IMR-90 (cell line): ENCODE measurements at regions not wholly inside any gene's neighbourhood (a gene's known extent, or its start where the extent isn't known, plus 50 kb on each side); places are given as distances from the start of the nearest gene placed in this dataset.

Experiments used
- ATAC-seq: fragments of 200-7000 bp; cut with Tn5 transposase; 2 replicates; pipeline ENCODE4 v1.9.1; 2020; ENCODE audit warnings: low read depth, mild to moderate bottlenecking, moderate library complexity
- BruUV-seq: library from RNA; stranded (reverse); fragments of 400-500 nt; replicated peaks from 2 replicates; lab custom pipeline; 2021; lab: Mats Ljungman, UMichigan
- CTCF ChIA-PET: fragments of 300-600 bp; formaldehyde crosslinking; extraction: SDS; loops from one replicate; lab custom pipeline; 2021; ENCODE audit warnings: antibody characterized with exemption; lab: Yijun Ruan, JAX
- POLR2A ChIA-PET: fragments of 300-600 bp; sonication (Branson Sonifier 250); formaldehyde crosslinking; loops from one replicate; lab custom pipeline; 2022; ENCODE audit warnings: antibody characterized with exemption; ENCODE audit not compliant: unreplicated experiment; lab: Charles Lee
- DNase-seq: peaks from one replicate; pipeline ENCODE4 v3.0.0; 2013
- H2AFZ ChIP-seq: replicated peaks from 2 replicates; pipeline ENCODE3; 2013; ENCODE audit warnings: low read length, mild to moderate bottlenecking; ENCODE audit not compliant: poor library complexity
- H2AK5ac ChIP-seq: 2 replicates; pipeline ENCODE4 v1.6.1; 2013; ENCODE audit warnings: low read depth, low read length, inconsistent platforms
- H2AK9ac ChIP-seq: replicated peaks from 2 replicates; pipeline ENCODE3; 2013; ENCODE audit warnings: mild to moderate bottlenecking, low read depth, low read length, moderate library complexity; ENCODE audit not compliant: poor library complexity
- H2BK120ac ChIP-seq: 2 replicates; pipeline ENCODE4 v1.6.1; 2013; ENCODE audit warnings: low read depth, low read length, inconsistent platforms
- H2BK15ac ChIP-seq: 3 replicates; pipeline ENCODE4 v1.6.1; 2013; ENCODE audit warnings: low read depth, low read length, inconsistent platforms
- H2BK20ac ChIP-seq: 2 replicates; pipeline ENCODE4 v1.6.1; 2013; ENCODE audit warnings: low read depth, mild to moderate bottlenecking, inconsistent platforms, low read length, moderate library complexity
- H2BK5ac ChIP-seq: 2 replicates; pipeline ENCODE4 v1.6.1; 2013; ENCODE audit warnings: mild to moderate bottlenecking, low read depth, low read length, inconsistent platforms; ENCODE audit not compliant: poor library complexity, severe bottlenecking
- H3K14ac ChIP-seq: replicated peaks from 2 replicates; pipeline ENCODE4 v1.6.1; 2013; ENCODE audit warnings: low read depth, low read length, inconsistent platforms
- H3K18ac ChIP-seq: 2 replicates; pipeline ENCODE4 v1.6.1; 2013; ENCODE audit warnings: low read depth, low read length, control low read depth
- H3K23ac ChIP-seq: 2 replicates; pipeline ENCODE4 v1.6.1; 2013; ENCODE audit warnings: low read depth, low read length, inconsistent platforms
- H3K27ac ChIP-seq: 2 replicates; pipeline ENCODE4 v1.5.1; 2013; ENCODE audit warnings: mild to moderate bottlenecking, control low read depth, low read length; ENCODE audit not compliant: insufficient read depth
- H3K27me3 ChIP-seq: 2 replicates; pipeline ENCODE4 v1.6.1; 2013; ENCODE audit warnings: low read length; ENCODE audit not compliant: control insufficient read depth, insufficient read depth
- H3K36me3 ChIP-seq: 2 replicates; pipeline ENCODE4 v1.6.1; 2013; ENCODE audit warnings: low read length, mixed read lengths; ENCODE audit not compliant: control insufficient read depth, insufficient read depth
- H3K4ac ChIP-seq: 2 replicates; pipeline ENCODE4 v1.6.1; 2013; ENCODE audit warnings: low read depth, low read length, inconsistent platforms
- H3K4me1 ChIP-seq: 2 replicates; pipeline ENCODE4 v1.6.1; 2013; ENCODE audit warnings: low read length, mixed read lengths; ENCODE audit not compliant: control insufficient read depth, insufficient read depth
- H3K4me2 ChIP-seq: 2 replicates; pipeline ENCODE4 v1.6.1; 2013; ENCODE audit warnings: low read depth, mild to moderate bottlenecking, control low read depth, low read length, moderate library complexity
- H3K4me3 ChIP-seq: 2 replicates; pipeline ENCODE4 v1.5.1; 2013; ENCODE audit warnings: low read depth, mild to moderate bottlenecking, control low read depth, low read length, moderate library complexity; ENCODE audit not compliant: insufficient read depth
- H3K56ac ChIP-seq: 2 replicates; pipeline ENCODE4 v1.6.1; 2013; ENCODE audit warnings: low read length, inconsistent platforms; ENCODE audit not compliant: insufficient read depth; ENCODE audit errors: extremely low read depth
- H3K79me1 ChIP-seq, 2 experiments: 2 replicates each; pipeline ENCODE4 v1.6.1; 2013; ENCODE audit warnings: low read length in 2 of 2, inconsistent platforms in 1 of 2, low read depth in 1 of 2
- H3K9ac ChIP-seq: 2 replicates; pipeline ENCODE4 v1.6.1; 2013; ENCODE audit warnings: low read depth, low read length, control low read depth
- H3K9me1 ChIP-seq: 2 replicates; pipeline ENCODE4 v1.6.1; 2013; ENCODE audit warnings: low read length, inconsistent platforms; ENCODE audit not compliant: insufficient read depth
- H3K9me3 ChIP-seq: 2 replicates; pipeline ENCODE4 v1.6.1; 2013; ENCODE audit warnings: low read length; ENCODE audit not compliant: control insufficient read depth, insufficient read depth
- H4K20me1 ChIP-seq: 2 replicates; pipeline ENCODE4 v1.6.1; 2013; ENCODE audit warnings: low read length, inconsistent platforms; ENCODE audit not compliant: insufficient read depth
- H4K5ac ChIP-seq: 2 replicates; pipeline ENCODE4 v1.6.1; 2013; ENCODE audit warnings: mild to moderate bottlenecking, low read depth, low read length, control low read depth
- H4K8ac ChIP-seq, 2 experiments: 2 replicates each; pipeline ENCODE4 v1.6.1; 2013; ENCODE audit warnings: low read depth in 2 of 2, low read length in 2 of 2, control low read depth in 1 of 2, inconsistent platforms in 1 of 2
- H4K91ac ChIP-seq: 2 replicates; pipeline ENCODE4 v1.6.1; 2013; ENCODE audit warnings: low read depth, low read length, inconsistent platforms; ENCODE audit not compliant: insufficient read depth
- BHLHE40 ChIP-seq: fragments of 150-350 bp; IDR thresholded peaks from 2 replicates; pipeline ENCODE4 v1.6.1; 2016; ENCODE audit warnings: mild to moderate bottlenecking, low read depth, low read length
- CEBPB ChIP-seq: IDR thresholded peaks from 2 replicates; pipeline ENCODE4 v1.6.1; 2012; ENCODE audit warnings: low read depth, low read length, improper control_type of control experiment
- CHD1 ChIP-seq: IDR thresholded peaks from 2 replicates; pipeline ENCODE4 v1.6.1; 2012; ENCODE audit warnings: low read depth, low read length, improper control_type of control experiment
- CTCF ChIP-seq: conservative IDR thresholded peaks from 2 replicates; pipeline ENCODE4 v1.5.1; 2012; ENCODE audit warnings: mild to moderate bottlenecking, low read depth, low read length, improper control_type of control experiment
- ELK1 ChIP-seq: fragments of 150-350 bp; IDR thresholded peaks from 2 replicates; pipeline ENCODE4 v1.6.1; 2016; ENCODE audit warnings: low read depth, mild to moderate bottlenecking, low read length, moderate library complexity, borderline replicate concordance
- FOS ChIP-seq: fragments of 150-350 bp; IDR thresholded peaks from 2 replicates; pipeline ENCODE4 v1.6.1; 2016; ENCODE audit warnings: low read depth, low read length
- MAFK ChIP-seq: IDR thresholded peaks from 2 replicates; pipeline ENCODE4 v1.6.1; 2012; ENCODE audit warnings: low read depth, low read length, improper control_type of control experiment
- MAZ ChIP-seq: IDR thresholded peaks from 2 replicates; pipeline ENCODE4 v1.6.1; 2012; ENCODE audit warnings: low read depth, mild to moderate bottlenecking, low read length, improper control_type of control experiment, moderate library complexity, borderline replicate concordance
- MXI1 ChIP-seq: IDR thresholded peaks from 2 replicates; pipeline ENCODE4 v1.6.1; 2012; ENCODE audit warnings: low read depth, mild to moderate bottlenecking, low read length, moderate library complexity, borderline replicate concordance
- NFE2L2 ChIP-seq: fragments of 150-350 bp; IDR thresholded peaks from 2 replicates; pipeline ENCODE4 v1.6.1; 2016; ENCODE audit warnings: low read depth, mild to moderate bottlenecking, low read length
- POLR2A ChIP-seq: IDR thresholded peaks from 2 replicates; pipeline ENCODE4 v1.6.1; 2012; ENCODE audit warnings: mild to moderate bottlenecking, low read depth, low read length
- RAD21 ChIP-seq: IDR thresholded peaks from 2 replicates; pipeline ENCODE4 v1.6.1; 2012; ENCODE audit warnings: low read length, improper control_type of control experiment
- RCOR1 ChIP-seq: IDR thresholded peaks from 2 replicates; pipeline ENCODE4 v1.6.1; 2012; ENCODE audit warnings: mild to moderate bottlenecking, low read length, improper control_type of control experiment; ENCODE audit not compliant: insufficient replicate concordance
- RFX5 ChIP-seq: IDR thresholded peaks from 2 replicates; pipeline ENCODE4 v1.8.0; 2012; ENCODE audit warnings: low read depth, mild to moderate bottlenecking, low read length, moderate library complexity
- SMC3 ChIP-seq: fragments of 150-350 bp; IDR thresholded peaks from 2 replicates; pipeline ENCODE4 v1.6.1; 2016; ENCODE audit warnings: low read depth, mild to moderate bottlenecking, antibody characterized with exemption, low read length, moderate library complexity
- USF2 ChIP-seq: fragments of 150-350 bp; IDR thresholded peaks from 2 replicates; pipeline ENCODE4 v1.6.1; 2017; ENCODE audit warnings: mild to moderate bottlenecking, antibody characterized with exemption, low read length, low read depth
- whole genome bisulfite sequencing, 2 experiments: methylation state at CpG; one replicate each; pipeline versions ENCODE4 v1.1.5 to v1.1.7; 2013; ENCODE audit warnings: missing lambda C conversion rate in 2 of 2; ENCODE audit not compliant: insufficient read length in 1 of 2; ENCODE audit errors: extremely low coverage in 2 of 2; 5-methylcytosine and 5-hydroxymethylcytosine counted together
- dilution Hi-C: fragments of 300-500 bp; cut with HindIII; formaldehyde crosslinking; loops from one replicate; pipeline ENCODE4 v1.14.3; 2018; ENCODE audit warnings: low sequenced_read_pairs; ENCODE audit not compliant: unreplicated experiment
- in situ Hi-C: fragments of 300-500 bp; cut with MboI; formaldehyde crosslinking; loops from 3 replicates; pipeline ENCODE4 v1.14.3; 2019; ENCODE audit warnings: low sequenced_read_pairs, inconsistent platforms, mixed read lengths
- intact Hi-C: fragments of 100-400 bp; cut with micrococcal nuclease; formaldehyde crosslinking; loops from 2 replicates; pipeline ENCODE4 v1.10.0; 2022

GRCh38 chr2:191773136-191773535, 73.8 kb downstream of the CAVIN2 start:
- Histone ChIP-seq H2BK120ac (no peak overlapping the region), H2BK5ac (no peak overlapping the region), H3K56ac (no peak overlapping the region), H3K4me3 (no peak overlapping the region), H4K91ac (no peak overlapping the region), H3K9me3 (no peaks in the 10 kb centered on the region; the same call in 1 of the 2 replicates), H2AK5ac (no peak overlapping the region), H2AFZ (no peak overlapping the region), H2BK20ac (no peak overlapping the region), H2BK15ac (no peak overlapping the region), H3K27me3 (no peaks in the 10 kb centered on the region), H3K27ac (no peak overlapping the region), H4K20me1 (no peaks in the 10 kb centered on the region), H3K4me2 (no peak overlapping the region), H3K4me1 (no peaks in the 10 kb centered on the region), H4K8ac (no peak overlapping the region), H3K36me3 (no peaks in the 10 kb centered on the region), H4K5ac (no peak overlapping the region), H3K79me1 (no peaks in the 10 kb centered on the region), H2AK9ac (no peak overlapping the region), H3K9ac (no peak overlapping the region), H3K18ac (no peak overlapping the region), H3K9me1 (no peaks in the 10 kb centered on the region), H3K14ac (no peak overlapping the region), H3K4ac (no peak overlapping the region), H3K23ac (no peak overlapping the region)
- no peak for ATAC-seq
- CTCF ChIA-PET = no interaction called here
- POLR2A ChIA-PET = no interaction called here
- intact Hi-C loops (no loop called here), dilution Hi-C loops (no loop called here), in situ Hi-C loops (no loop called here)
- TF ChIP-seq MXI1 = no peak
- TF ChIP-seq RAD21 = no peak
- no peak for TF ChIP-seq CEBPB
- no peak for TF ChIP-seq RCOR1
- TF ChIP-seq RFX5 = no peak
- TF ChIP-seq MAZ = no peak
- TF ChIP-seq SMC3 = no peak
- no peak for TF ChIP-seq CHD1
- no peak for TF ChIP-seq BHLHE40
- TF ChIP-seq USF2 = no peak
- no peak for TF ChIP-seq FOS
- no peak for TF ChIP-seq ELK1
- TF ChIP-seq MAFK = no peak
- no peak for TF ChIP-seq POLR2A
- TF ChIP-seq CTCF = no peak
- no peak for TF ChIP-seq NFE2L2
- no TSS peak for BruUV-seq
- WGBS, 2 experiments = no CpG with 5 or more reads among the region's 4 CpGs
- no peak for DNase-seq
